Upper lobe of right lung (tissue), 1 donor: ENCODE measurements at regions not wholly inside any gene's neighbourhood (a gene's known extent, or its start where the extent isn't known, plus 50 kb on each side); places are given as distances from the start of the nearest gene placed in this dataset.

Experiments used
- ATAC-seq: fragments of 200-7000 bp; cut with Tn5 transposase; one replicate; pipeline ENCODE4 v1.9.1; 2020; ENCODE audit warnings: mild to moderate bottlenecking, moderate library complexity
- DNase-seq: peaks from one replicate; pipeline ENCODE4 v3.0.0-alpha.2; 2020
- H3K27ac ChIP-seq: fragments of 200-600 bp; one replicate; pipeline ENCODE4 v1.8.0; 2022
- H3K27me3 ChIP-seq: fragments of 200-600 bp; one replicate; pipeline ENCODE4 v1.8.0; 2022; ENCODE audit warnings: mild to moderate bottlenecking
- H3K36me3 ChIP-seq: fragments of 200-600 bp; one replicate; pipeline ENCODE4 v1.8.0; 2022
- H3K4me1 ChIP-seq: fragments of 200-600 bp; one replicate; pipeline ENCODE4 v1.8.0; 2022
- H3K4me3 ChIP-seq: fragments of 200-600 bp; one replicate; pipeline ENCODE4 v1.8.0; 2022; ENCODE audit warnings: mild to moderate bottlenecking
- H3K9me3 ChIP-seq: fragments of 200-600 bp; one replicate; pipeline ENCODE4 v1.8.0; 2022
- intact Hi-C: fragments of 100-400 bp; cut with DNase I; formaldehyde crosslinking; loops from one replicate; pipeline ENCODE4 v1.11.0; 2022
- TF ChIP-seq, protein P1 (sequence below): fragments of 200-600 bp; IDR thresholded peaks from one replicate; pipeline ENCODE4 v1.8.0; 2022; ENCODE audit warnings: antibody characterized with exemption
- donor health status: DM: no; HTN: yes; CAD: no; lungs with severe emphysema.

- H3K4me1 ChIP-seq, result peaks cover 21% of the 10 kb centered on the region
- H3K27me3 ChIP-seq, result no peaks in the 10 kb centered on the region
- no peak overlapping the region for H3K4me3 ChIP-seq
- intact Hi-C loops, result no loop called here
- H3K36me3 ChIP-seq, result no peaks in the 10 kb centered on the region
- DNase-seq (no peak), ATAC-seq (no peak)
- no peaks in the 10 kb centered on the region for H3K9me3 ChIP-seq
- TF ChIP-seq, protein P1, sequence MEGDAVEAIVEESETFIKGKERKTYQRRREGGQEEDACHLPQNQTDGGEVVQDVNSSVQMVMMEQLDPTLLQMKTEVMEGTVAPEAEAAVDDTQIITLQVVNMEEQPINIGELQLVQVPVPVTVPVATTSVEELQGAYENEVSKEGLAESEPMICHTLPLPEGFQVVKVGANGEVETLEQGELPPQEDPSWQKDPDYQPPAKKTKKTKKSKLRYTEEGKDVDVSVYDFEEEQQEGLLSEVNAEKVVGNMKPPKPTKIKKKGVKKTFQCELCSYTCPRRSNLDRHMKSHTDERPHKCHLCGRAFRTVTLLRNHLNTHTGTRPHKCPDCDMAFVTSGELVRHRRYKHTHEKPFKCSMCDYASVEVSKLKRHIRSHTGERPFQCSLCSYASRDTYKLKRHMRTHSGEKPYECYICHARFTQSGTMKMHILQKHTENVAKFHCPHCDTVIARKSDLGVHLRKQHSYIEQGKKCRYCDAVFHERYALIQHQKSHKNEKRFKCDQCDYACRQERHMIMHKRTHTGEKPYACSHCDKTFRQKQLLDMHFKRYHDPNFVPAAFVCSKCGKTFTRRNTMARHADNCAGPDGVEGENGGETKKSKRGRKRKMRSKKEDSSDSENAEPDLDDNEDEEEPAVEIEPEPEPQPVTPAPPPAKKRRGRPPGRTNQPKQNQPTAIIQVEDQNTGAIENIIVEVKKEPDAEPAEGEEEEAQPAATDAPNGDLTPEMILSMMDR, result no peak
- H3K27ac ChIP-seq, result no peak overlapping the region
Measured at GRCh38 chr6:25012657-25013056, 76.9 kb upstream of the RIPOR2 start.

GRCh38 chr6:25013246-25013645, 77.5 kb upstream of the RIPOR2 start:
- no peak overlapping the region for H3K4me3 ChIP-seq
- no peaks in the 10 kb centered on the region for H3K9me3 ChIP-seq
- TF ChIP-seq, protein P1, result no peak
- no peaks in the 10 kb centered on the region for H3K27me3 ChIP-seq
- DNase-seq (no peak), ATAC-seq (no peak)
- H3K27ac ChIP-seq, result no peak overlapping the region
- H3K36me3 ChIP-seq, result no peaks in the 10 kb centered on the region
- intact Hi-C loops, result no loop called here
- H3K4me1 ChIP-seq, result peaks cover 21% of the 10 kb centered on the region

GRCh38 chr6:25014369-25014768, 78.6 kb upstream of the RIPOR2 start:
- peak overlapping the region; percentile 58 for H3K27ac ChIP-seq
- H3K4me1 ChIP-seq, result peaks cover 16% of the 10 kb centered on the region
- intact Hi-C loops, result no loop called here
- DNase-seq, result no peak
- no peaks in the 10 kb centered on the region for H3K9me3 ChIP-seq
- H3K4me3 ChIP-seq, result no peak overlapping the region
- no peaks in the 10 kb centered on the region for H3K36me3 ChIP-seq
- no peak for ATAC-seq
- H3K27me3 ChIP-seq, result no peaks in the 10 kb centered on the region
- TF ChIP-seq, protein P1, result no peak

- H3K36me3 ChIP-seq, result no peaks in the 10 kb centered on the region
Measured at GRCh38 chr6:25014791-25015560, 79.2 kb upstream of the RIPOR2 start.

DNA sequence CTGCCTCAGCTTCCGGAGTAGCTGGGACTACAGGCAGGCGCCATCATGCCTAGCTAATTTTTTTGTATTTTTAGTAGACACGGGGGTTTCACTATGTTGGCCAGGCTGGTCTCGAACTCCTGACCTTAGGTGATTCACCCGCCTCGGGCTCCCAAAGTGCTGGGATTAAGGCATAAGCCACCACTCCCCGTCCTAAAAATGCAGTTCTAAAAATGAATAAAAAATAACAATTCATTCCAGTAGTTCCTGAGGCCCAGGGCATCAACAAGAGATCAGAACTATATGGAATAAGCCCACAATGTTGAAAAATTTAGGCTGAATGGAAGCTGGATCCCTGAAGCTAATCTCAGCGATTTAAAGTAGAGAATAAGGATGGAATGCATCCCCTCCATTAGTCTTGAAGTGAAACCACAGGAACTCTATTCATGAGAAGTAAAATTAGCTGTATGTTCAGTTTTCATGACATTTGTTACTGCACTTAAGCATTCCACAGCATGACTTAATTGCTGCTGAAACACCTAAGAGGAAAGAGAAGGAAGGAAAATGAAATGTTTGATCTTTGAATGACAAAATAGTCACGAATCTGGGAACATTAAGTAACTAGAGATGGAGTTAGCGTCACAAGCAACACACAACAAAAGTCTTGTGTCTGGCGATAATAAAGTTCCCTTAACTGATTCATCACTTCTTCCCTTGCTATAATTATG, 80.4 kb upstream of the RIPOR2 start:
- intact Hi-C loops, result no loop called here
- H3K36me3 ChIP-seq, result no peaks in the 10 kb centered on the region
- H3K27ac ChIP-seq, result peak overlapping the region; percentile 72
- H3K4me3 ChIP-seq, result no peak overlapping the region
- no peaks in the 10 kb centered on the region for H3K27me3 ChIP-seq
- TF ChIP-seq, protein P1, result no peak
- peaks cover 16% of the 10 kb centered on the region for H3K4me1 ChIP-seq
- DNase-seq (no peak), ATAC-seq (peak; percentile 30)
- H3K9me3 ChIP-seq, result no peaks in the 10 kb centered on the region

More at GRCh38 chr6:25014791-25015560, 79.2 kb upstream of the RIPOR2 start:
- no peaks in the 10 kb centered on the region for H3K9me3 ChIP-seq
- peak; percentile 18 for ATAC-seq
- peak overlapping the region; percentile 58 for H3K27ac ChIP-seq
- intact Hi-C loops, result no loop called here
- DNase-seq, result no peak
- H3K4me3 ChIP-seq, result no peak overlapping the region
- H3K27me3 ChIP-seq, result no peaks in the 10 kb centered on the region
- TF ChIP-seq, protein P1, result no peak
- H3K4me1 ChIP-seq, result peaks cover 16% of the 10 kb centered on the region
